ENCODE measurements at regions not wholly inside any gene's neighbourhood (a gene's known extent, or its start where the extent isn't known, plus 50 kb on each side); places are given as distances from the start of the nearest gene placed in this dataset.

DNA sequence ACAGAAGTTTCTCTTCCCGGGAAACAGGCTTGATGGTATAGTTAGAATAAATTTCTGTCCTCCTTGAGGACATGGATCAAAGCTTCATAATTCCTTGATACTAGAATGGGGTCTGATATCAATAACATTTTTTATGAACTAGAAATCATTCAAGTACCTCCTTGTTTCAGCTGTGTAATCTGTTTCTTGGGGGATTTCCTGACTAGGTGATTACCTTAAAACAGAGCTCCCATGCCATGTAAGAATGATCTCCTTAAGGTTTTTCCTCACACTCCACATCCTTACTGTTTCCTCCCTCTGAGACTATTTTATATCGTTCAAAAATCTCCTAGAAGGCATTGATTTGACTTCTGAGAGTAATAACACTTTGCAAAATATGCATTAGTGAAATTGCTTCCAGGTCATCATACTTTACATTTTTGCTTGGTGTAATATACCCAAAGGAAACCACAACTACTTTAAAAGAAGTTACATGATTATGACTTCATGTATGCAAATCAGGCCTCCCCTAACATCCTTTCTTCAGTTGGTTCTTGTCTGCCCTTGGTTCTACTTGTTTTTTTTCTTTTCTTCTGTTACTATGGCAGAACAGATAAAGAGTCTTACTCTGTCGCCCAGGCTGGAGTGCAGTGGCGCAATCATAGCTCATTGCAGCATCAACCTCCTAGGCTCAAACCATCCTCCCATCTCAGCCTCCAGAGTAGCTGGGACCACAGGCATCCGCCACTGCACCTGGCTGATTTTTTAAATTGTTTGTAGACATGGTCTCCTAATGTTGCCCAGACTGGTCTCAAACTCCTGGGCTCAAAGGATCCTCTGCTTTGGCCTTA, 388.8 kb downstream of the ZFHX3 start:
- H3K9me3 ChIP-seq: no peaks in the 10 kb centered on the region
- intact Hi-C loops (cut with DNase I): no loop called here
- no peaks in the 10 kb centered on the region for H3K36me3 ChIP-seq
- 84% methylated on average over 5 of the region's 5 CpGs for WGBS (ENCODE audit: insufficient coverage, low coverage, low lambda C conversion rate, missing lambda C conversion rate)
- H3K4me1 ChIP-seq: peaks cover 0 to 4% (median 0%) of the 10 kb centered on the region in 4 donors
- DNase-seq (no peak), ATAC-seq (no peak)
- no peak overlapping the region for H3K27ac ChIP-seq
- no peak overlapping the region for H3K4me3 ChIP-seq
- TF ChIP-seq, protein P1, sequence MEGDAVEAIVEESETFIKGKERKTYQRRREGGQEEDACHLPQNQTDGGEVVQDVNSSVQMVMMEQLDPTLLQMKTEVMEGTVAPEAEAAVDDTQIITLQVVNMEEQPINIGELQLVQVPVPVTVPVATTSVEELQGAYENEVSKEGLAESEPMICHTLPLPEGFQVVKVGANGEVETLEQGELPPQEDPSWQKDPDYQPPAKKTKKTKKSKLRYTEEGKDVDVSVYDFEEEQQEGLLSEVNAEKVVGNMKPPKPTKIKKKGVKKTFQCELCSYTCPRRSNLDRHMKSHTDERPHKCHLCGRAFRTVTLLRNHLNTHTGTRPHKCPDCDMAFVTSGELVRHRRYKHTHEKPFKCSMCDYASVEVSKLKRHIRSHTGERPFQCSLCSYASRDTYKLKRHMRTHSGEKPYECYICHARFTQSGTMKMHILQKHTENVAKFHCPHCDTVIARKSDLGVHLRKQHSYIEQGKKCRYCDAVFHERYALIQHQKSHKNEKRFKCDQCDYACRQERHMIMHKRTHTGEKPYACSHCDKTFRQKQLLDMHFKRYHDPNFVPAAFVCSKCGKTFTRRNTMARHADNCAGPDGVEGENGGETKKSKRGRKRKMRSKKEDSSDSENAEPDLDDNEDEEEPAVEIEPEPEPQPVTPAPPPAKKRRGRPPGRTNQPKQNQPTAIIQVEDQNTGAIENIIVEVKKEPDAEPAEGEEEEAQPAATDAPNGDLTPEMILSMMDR (IDR thresholded peaks at IDR 0.05): no peak
- TF ChIP-seq POLR2A (IDR thresholded peaks at IDR 0.05): no peak
- H3K27me3 ChIP-seq: peaks cover 0 to 4% of the 10 kb centered on the region in 2 donors

- Histone ChIP-seq H3K27me3 (no peaks in the 10 kb centered on the region), H3K27ac (no peak overlapping the region), H3K36me3 (no peaks in the 10 kb centered on the region), H3K9me3 (no peaks in the 10 kb centered on the region), H3K4me3 (no peak overlapping the region), H3K4me1 (no peaks in the 10 kb centered on the region)
- TF ChIP-seq, protein P1 (IDR thresholded peaks at IDR 0.05): no peak
- TF ChIP-seq POLR2A (IDR thresholded peaks at IDR 0.05): no peak
- no peak for ATAC-seq
- intact Hi-C loops (cut with DNase I): no loop called here
- DNase-seq: no peak
Observed at GRCh38 chr16:72657791-72658190, 390.1 kb downstream of the ZFHX3 start.

DNA sequence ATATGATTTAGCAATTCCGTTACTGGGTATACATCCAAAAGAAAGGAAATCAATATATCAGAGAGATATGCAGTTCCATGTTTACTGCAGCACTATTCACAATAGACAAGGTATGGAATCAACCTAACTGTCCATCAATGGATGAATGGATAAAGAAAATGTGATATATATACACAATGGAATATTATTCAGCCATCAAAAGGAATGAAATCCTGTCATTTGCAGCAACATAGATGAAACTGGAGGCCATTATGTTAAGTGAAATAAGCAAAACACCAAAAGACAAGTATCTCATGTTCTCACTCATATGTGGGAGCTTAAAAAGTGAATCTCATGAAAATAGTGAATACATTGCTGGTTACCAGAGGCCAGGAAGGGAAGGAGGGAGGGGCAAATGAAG, 390.8 kb downstream of the ZFHX3 start:
- intact Hi-C loops (cut with DNase I): no loop called here
- 83% methylated on average over 1 of the region's 1 CpG for WGBS (ENCODE audit: insufficient coverage, low coverage, low lambda C conversion rate, missing lambda C conversion rate)
- no peak overlapping the region for H3K4me3 ChIP-seq

GRCh38 chr16:72654535-72654934, 393.4 kb downstream of the ZFHX3 start:
- no peaks in the 10 kb centered on the region for H3K9me3 ChIP-seq
- intact Hi-C loops (cut with DNase I): no loop called here
- DNase-seq: no peak
- H3K36me3 ChIP-seq: no peaks in the 10 kb centered on the region
- no peak for ATAC-seq
- no peak for TF ChIP-seq POLR2A (IDR thresholded peaks at IDR 0.05)
- TF ChIP-seq, protein P1 (IDR thresholded peaks at IDR 0.05): no peak
- no peak overlapping the region for H3K27ac ChIP-seq
- no peak overlapping the region for H3K4me3 ChIP-seq
- no peaks in the 10 kb centered on the region for H3K4me1 ChIP-seq
- no peaks in the 10 kb centered on the region for H3K27me3 ChIP-seq

More for the DNA sequence above, 390.8 kb downstream of the ZFHX3 start:
- Histone ChIP-seq H3K9me3 (no peaks in the 10 kb centered on the region), H3K27me3 (no peaks in the 10 kb centered on the region), H3K36me3 (no peaks in the 10 kb centered on the region), H3K27ac (no peak overlapping the region), H3K4me1 (no peaks in the 10 kb centered on the region)
- ATAC-seq (no peak), DNase-seq (no peak)
- no peak for TF ChIP-seq POLR2A (IDR thresholded peaks at IDR 0.05)
- TF ChIP-seq, protein P1 (IDR thresholded peaks at IDR 0.05): no peak

All from right lobe of liver (tissue), 6 donors.